PFSK-1 (cell line): ENCODE measurements at regions not wholly inside any gene's neighbourhood (a gene's known extent, or its start where the extent isn't known, plus 50 kb on each side); places are given as distances from the start of the nearest gene placed in this dataset.

Experiments used
- FOXP2 ChIP-seq: optimal IDR thresholded peaks from 2 replicates; pipeline ENCODE3; 2011; ENCODE audit warnings: borderline replicate concordance, control low read depth, inconsistent platforms; ENCODE audit not compliant: insufficient read depth; ENCODE audit errors: extremely low read length, extremely low read depth
- POLR2AphosphoS5 ChIP-seq: IDR thresholded peaks from 2 replicates; pipeline ENCODE4 v1.6.1; 2012; ENCODE audit warnings: low read depth, mild to moderate bottlenecking, control low read depth, low read length, moderate library complexity
- REST ChIP-seq, 2 experiments: IDR thresholded peaks; 2 replicates each; pipeline versions ENCODE4 v1.6.1 to v1.8.0; 2011 to 2012; ENCODE audit warnings: low read depth in 2 of 2, low read length in 2 of 2, control low read depth in 1 of 2, inconsistent platforms in 1 of 2, mild to moderate bottlenecking in 1 of 2, moderate library complexity in 1 of 2; ENCODE audit not compliant: insufficient read depth in 1 of 2
- SIN3A ChIP-seq: IDR thresholded peaks from 2 replicates; pipeline ENCODE4 v1.6.1; 2012; ENCODE audit warnings: mild to moderate bottlenecking, low read length, moderate library complexity, borderline replicate concordance; ENCODE audit not compliant: insufficient read depth
- TAF1 ChIP-seq: IDR thresholded peaks from 2 replicates; pipeline ENCODE4 v1.6.1; 2012; ENCODE audit warnings: low read length, control low read depth, borderline replicate concordance; ENCODE audit not compliant: insufficient read depth

- TF ChIP-seq FOXP2 (no peak), TAF1 (no peak), POLR2AphosphoS5 (no peak), REST (IDR thresholded peaks at IDR 0.05; ENCODE audit: insufficient read depth in 1 of 2, low read depth in 2 of 2, low read length in 2 of 2) (no peak), SIN3A (no peak)
Observed at GRCh38 chr12:58633479-58633878, 286.8 kb downstream of the LRIG3 start.

- TF ChIP-seq POLR2AphosphoS5: no peak
- TF ChIP-seq SIN3A: no peak
- no peak for TF ChIP-seq FOXP2
Observed at GRCh38 chr12:58639318-58639934, 280.9 kb downstream of the LRIG3 start.

GRCh38 chr12:58640314-58640713 lies 280.0 kb downstream of the LRIG3 start:
- TF ChIP-seq POLR2AphosphoS5 (no peak), REST (IDR thresholded peaks at IDR 0.05; ENCODE audit: insufficient read depth in 1 of 2, low read depth in 2 of 2, low read length in 2 of 2) (no peak)

GRCh38 chr12:58645946-58646345 lies 274.4 kb downstream of the LRIG3 start:
- no peak for TF ChIP-seq REST (IDR thresholded peaks at IDR 0.05; ENCODE audit: insufficient read depth in 1 of 2, low read depth in 2 of 2, low read length in 2 of 2)
- TF ChIP-seq POLR2AphosphoS5: no peak
- TF ChIP-seq TAF1: no peak
- TF ChIP-seq FOXP2: no peak
- no peak for TF ChIP-seq SIN3A

GRCh38 chr12:58647495-58647894 lies 272.8 kb downstream of the LRIG3 start:
- TF ChIP-seq POLR2AphosphoS5: no peak
- TF ChIP-seq SIN3A: no peak
- TF ChIP-seq FOXP2: no peak
- no peak for TF ChIP-seq TAF1
- TF ChIP-seq REST (IDR thresholded peaks at IDR 0.05; ENCODE audit: insufficient read depth in 1 of 2, low read depth in 2 of 2, low read length in 2 of 2): no peak
